GM20000 (cell line): ENCODE measurements at regions not wholly inside any gene's neighbourhood (a gene's known extent, or its start where the extent isn't known, plus 50 kb on each side); places are given as distances from the start of the nearest gene placed in this dataset.

Experiments
- DNase-seq: peaks from one replicate; pipeline ENCODE4 v3.0.0; 2012; ENCODE audit warnings: low spot score
- CTCF ChIP-seq: IDR thresholded peaks from 2 replicates; pipeline ENCODE4 v1.5.1; 2012; ENCODE audit warnings: mild to moderate bottlenecking, control low read depth; ENCODE audit errors: extremely low read depth, missing control alignments

- no peak for TF ChIP-seq CTCF
- DNase-seq = no peak
Observed at GRCh38 chr6:11326116-11326515, 93.6 kb upstream of the NEDD9 start.

GRCh38 chr6:11324453-11325015 is 92.1 kb upstream of the NEDD9 start:
- no peak for TF ChIP-seq CTCF
- DNase-seq = peak; percentile 56

- TF ChIP-seq CTCF = no peak
- no peak for DNase-seq
Observed at GRCh38 chr6:11323666-11324452, 91.4 kb upstream of the NEDD9 start.

GRCh38 chr6:11322252-11322885 is 89.9 kb upstream of the NEDD9 start:
- DNase-seq = no peak
- no peak for TF ChIP-seq CTCF

GRCh38 chr6:11320914-11321597 is 88.6 kb upstream of the NEDD9 start:
- DNase-seq = no peak

GRCh38 chr6:11318835-11319813 is 86.7 kb upstream of the NEDD9 start:
- no peak for DNase-seq
- TF ChIP-seq CTCF = no peak

More at GRCh38 chr6:11320914-11321597, 88.6 kb upstream of the NEDD9 start:
- no peak for TF ChIP-seq CTCF
